SK-N-SH treated with all-trans-retinoic acid at 6 μM for 48 hours (cell line): ENCODE measurements at regions not wholly inside any gene's neighbourhood (a gene's known extent, or its start where the extent isn't known, plus 50 kb on each side); places are given as distances from the start of the nearest gene placed in this dataset.

ENCODE experiments used
- CREB5 ChIP-seq: fragments of 250-450 bp; sonication (Bioruptor Pico); IDR thresholded peaks from 2 replicates; pipeline ENCODE4 v1.5.1; 2020; ENCODE audit warnings: low read depth, mild to moderate bottlenecking, moderate library complexity
- CSRNP3 ChIP-seq: fragments of 250-450 bp; sonication (Bioruptor Pico); IDR thresholded peaks from 2 replicates; pipeline ENCODE4 v1.5.1; 2021; ENCODE audit warnings: mild to moderate bottlenecking, moderate library complexity
- RARB ChIP-seq: fragments of 250-450 bp; sonication (Bioruptor Pico); IDR thresholded peaks from 2 replicates; pipeline ENCODE4 v1.8.0; 2021; ENCODE audit warnings: mild to moderate bottlenecking, moderate library complexity
- SNAI2 ChIP-seq: fragments of 250-450 bp; sonication (Bioruptor Pico); IDR thresholded peaks from 2 replicates; pipeline ENCODE4 v1.5.0; 2020; ENCODE audit warnings: mild to moderate bottlenecking, moderate library complexity
- ZFP3 ChIP-seq: fragments of 250-450 bp; sonication (Bioruptor Pico); IDR thresholded peaks from 2 replicates; pipeline ENCODE4 v1.5.0; 2020; ENCODE audit warnings: mild to moderate bottlenecking, moderate library complexity
- ZFP30 ChIP-seq: fragments of 450-650 bp; formaldehyde crosslinking; IDR thresholded peaks from 2 replicates; pipeline ENCODE4 v1.5.0; 2022; ENCODE audit warnings: mild to moderate bottlenecking, moderate library complexity

- no peak for TF ChIP-seq RARB (CRISPR knock-in tag)
- no peak for TF ChIP-seq CSRNP3
- no peak for TF ChIP-seq ZFP3 (CRISPR knock-in tag)
- TF ChIP-seq ZFP30 (CRISPR knock-in tag): no peak
- no peak for TF ChIP-seq SNAI2 (CRISPR knock-in tag)
- TF ChIP-seq CREB5 (CRISPR knock-in tag): no peak
Measured at GRCh38 chr10:33416209-33416608, 81.7 kb upstream of the NRP1 start.
